ENCODE measurements at regions not wholly inside any gene's neighbourhood (a gene's known extent, or its start where the extent isn't known, plus 50 kb on each side); places are given as distances from the start of the nearest gene placed in this dataset.
"Not testable (repeated sequence)": the region's sequence is repeated elsewhere in the genome, so short reads cannot be mapped to it uniquely, and the experiment has no call there.

DNA sequence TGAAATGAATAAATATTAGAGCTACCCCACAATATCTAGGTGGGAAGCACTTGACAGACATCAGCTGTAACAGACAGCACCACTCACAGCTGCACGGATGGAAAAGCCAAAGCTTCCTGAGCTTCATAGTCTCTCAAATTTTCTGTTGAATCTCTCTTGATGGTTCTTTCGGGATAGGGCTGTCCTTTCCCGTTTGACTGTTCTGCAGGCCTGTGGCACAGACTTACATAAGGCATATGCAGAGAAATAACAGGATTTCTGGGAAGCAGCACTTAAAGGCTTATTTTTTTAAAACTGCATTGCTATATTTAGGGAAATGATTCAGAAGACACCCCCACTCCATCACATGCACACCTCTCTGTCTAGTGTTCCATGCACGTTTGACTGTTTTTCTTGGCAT, 77.5 kb downstream of the ZNF648 start:
- no peak overlapping the region for H3K4me3 ChIP-seq
- TF ChIP-seq, protein P1, sequence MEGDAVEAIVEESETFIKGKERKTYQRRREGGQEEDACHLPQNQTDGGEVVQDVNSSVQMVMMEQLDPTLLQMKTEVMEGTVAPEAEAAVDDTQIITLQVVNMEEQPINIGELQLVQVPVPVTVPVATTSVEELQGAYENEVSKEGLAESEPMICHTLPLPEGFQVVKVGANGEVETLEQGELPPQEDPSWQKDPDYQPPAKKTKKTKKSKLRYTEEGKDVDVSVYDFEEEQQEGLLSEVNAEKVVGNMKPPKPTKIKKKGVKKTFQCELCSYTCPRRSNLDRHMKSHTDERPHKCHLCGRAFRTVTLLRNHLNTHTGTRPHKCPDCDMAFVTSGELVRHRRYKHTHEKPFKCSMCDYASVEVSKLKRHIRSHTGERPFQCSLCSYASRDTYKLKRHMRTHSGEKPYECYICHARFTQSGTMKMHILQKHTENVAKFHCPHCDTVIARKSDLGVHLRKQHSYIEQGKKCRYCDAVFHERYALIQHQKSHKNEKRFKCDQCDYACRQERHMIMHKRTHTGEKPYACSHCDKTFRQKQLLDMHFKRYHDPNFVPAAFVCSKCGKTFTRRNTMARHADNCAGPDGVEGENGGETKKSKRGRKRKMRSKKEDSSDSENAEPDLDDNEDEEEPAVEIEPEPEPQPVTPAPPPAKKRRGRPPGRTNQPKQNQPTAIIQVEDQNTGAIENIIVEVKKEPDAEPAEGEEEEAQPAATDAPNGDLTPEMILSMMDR (IDR thresholded peaks at IDR 0.05) = no peak
- no peak overlapping the region for H3K27ac ChIP-seq
- no peak for DNase-seq (ENCODE audit: low spot score)

DNA sequence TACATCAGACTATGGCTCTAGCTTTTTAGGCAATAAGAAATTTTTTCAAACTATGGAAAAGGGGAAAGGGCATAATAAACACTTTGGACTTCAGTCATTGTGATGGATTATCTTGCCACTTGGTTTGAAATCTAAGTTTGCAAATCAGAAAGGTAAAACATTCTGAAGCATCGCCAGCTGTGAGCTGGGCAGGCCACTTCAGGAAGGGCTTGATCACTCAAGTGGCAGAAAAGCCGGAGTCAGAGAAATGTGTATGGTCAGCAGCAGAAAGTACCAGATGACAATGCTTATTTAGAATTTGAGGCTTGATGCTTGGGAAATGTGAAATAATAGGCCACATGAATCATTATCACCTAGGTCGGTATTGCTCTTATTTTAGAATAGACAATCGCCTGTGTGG, 79.7 kb downstream of the ZNF648 start:
- no peak overlapping the region for H3K4me3 ChIP-seq
- TF ChIP-seq, protein P1 (IDR thresholded peaks at IDR 0.05) = no peak
- no peak for DNase-seq (ENCODE audit: low spot score)
- H3K27ac ChIP-seq = no peak overlapping the region

DNA sequence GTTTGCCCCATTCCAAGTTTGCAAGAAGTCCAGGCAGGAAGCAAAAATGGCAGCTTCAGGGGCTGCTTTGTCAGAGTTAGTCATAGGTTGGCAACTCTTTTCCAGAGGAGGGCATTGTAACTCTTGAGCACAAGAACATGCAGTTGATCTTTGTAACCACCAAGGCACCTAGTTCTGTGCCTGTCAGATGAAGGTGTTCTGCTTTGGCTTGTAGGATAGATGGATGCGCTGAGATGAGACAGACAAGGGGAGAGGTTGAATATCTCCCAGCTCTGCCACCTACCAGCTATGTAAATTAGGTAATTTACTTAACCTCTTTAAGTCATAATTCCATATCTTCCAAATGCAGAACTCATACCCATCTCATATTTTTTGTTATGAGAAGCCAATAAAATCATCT, 89.3 kb downstream of the ZNF648 start:
- no peak for DNase-seq (ENCODE audit: low spot score)
- Histone ChIP-seq H3K27ac (no peak overlapping the region), H3K4me3 (no peak overlapping the region)
- TF ChIP-seq, protein P1 (IDR thresholded peaks at IDR 0.05) = no peak

DNA sequence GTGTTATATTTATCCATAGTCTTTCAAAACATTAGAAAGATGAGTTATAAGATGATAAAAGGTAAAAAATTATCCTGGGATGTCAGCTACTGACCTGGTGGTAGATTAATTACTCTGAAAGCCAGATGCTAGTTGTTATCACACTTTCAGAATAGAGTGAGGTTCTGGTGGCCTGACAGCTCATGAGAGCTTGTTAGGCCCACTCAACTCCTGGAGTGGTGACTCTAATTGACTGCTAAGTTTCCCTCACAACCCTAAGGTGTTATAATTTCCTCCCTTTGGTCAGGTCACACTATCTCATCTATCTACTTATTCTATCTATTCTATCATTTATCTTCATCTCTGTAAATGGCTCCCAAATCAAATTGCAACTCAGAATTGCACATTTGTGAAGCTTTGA, 90.1 kb downstream of the ZNF648 start:
- no peak for DNase-seq (ENCODE audit: low spot score)
- Histone ChIP-seq H3K4me3 (no peak overlapping the region), H3K27ac (no peak overlapping the region)
- TF ChIP-seq, protein P1 (IDR thresholded peaks at IDR 0.05) = no peak

DNA sequence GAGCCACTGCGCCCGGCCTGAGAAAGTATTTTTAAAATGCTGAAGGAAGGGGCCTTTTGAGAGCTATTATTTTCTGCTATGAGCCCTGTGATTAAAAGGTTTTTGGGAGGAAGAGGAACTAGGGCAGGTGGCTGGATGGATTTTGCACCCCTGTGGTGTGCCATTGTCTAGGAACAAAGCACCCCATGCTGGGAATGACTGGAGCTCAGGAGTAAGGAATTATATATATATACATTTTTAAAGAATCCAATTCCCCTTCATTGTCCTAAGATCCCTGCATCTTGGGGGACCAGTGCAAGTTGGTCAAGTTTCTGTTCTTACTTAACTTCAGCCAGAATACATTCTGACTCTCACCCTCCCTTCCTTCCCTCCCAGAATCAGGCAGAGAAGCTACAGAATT, 91.6 kb downstream of the ZNF648 start:
- DNase-seq (ENCODE audit: low spot score) = no peak
- Histone ChIP-seq H3K4me3 (no peak overlapping the region), H3K27ac (no peak overlapping the region)
- TF ChIP-seq, protein P1 (IDR thresholded peaks at IDR 0.05) = no peak

DNA sequence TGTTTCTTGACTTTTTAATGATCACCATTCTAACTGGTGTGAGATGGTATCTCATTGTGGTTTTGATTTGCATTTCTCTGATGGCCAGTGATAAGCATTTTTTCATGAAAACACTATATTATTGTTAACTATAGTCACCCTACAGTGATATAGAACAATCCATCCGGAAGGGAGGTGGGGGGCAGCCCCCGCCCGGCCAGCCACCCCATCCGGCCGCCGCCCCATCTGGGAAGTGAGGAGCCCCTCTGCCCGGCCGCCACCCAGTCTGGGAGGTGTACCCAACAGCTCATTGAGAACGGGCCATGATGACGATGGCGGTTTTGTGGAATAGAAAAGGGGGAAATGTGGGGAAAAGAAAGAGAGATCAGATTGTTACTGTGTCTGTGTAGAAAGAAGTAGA, 106.8 kb downstream of the ZNF648 start:
- not testable (repeated sequence) for H3K4me3 ChIP-seq; DNase-seq (ENCODE audit: low spot score); H3K27ac ChIP-seq

DNA sequence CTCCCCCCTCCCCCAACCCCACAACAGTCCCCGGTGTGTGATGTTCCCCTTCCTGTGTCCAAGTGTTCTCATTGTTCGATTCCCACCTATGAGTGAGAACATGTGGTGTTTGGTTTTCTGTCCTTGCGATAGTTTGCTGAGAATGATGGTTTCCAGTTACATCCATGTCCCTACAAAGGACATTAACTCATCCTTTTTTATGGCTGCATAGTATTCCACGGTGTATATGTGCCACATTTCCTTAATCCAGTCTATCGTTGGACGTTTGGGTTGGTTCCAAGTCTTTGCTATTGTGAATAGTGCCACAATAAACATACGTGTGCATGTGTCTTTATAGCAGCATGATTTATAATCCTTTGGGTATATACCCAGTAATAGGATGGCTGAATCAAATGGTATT, 107.3 kb downstream of the ZNF648 start:
- H3K27ac ChIP-seq; H3K4me3 ChIP-seq; DNase-seq (ENCODE audit: low spot score): not testable (repeated sequence)

DNA sequence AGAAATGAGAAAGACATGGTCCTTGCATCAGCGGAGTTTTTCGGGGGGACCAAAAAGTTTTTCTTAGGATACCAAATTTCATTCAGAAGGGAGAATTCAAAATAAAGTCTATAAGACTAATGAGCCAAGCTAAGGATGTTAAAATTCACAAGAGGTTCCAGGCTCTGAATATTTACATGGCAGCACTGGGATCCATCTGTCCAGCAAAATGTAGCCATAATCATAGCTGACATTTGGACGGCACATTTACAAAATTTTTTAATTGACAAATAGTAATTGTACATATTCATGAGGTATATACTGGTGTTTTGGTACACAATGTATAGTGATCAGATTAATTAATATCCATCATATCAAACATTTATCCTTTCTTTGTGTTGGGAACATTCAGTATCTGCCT, 107.9 kb downstream of the ZNF648 start:
- TF ChIP-seq, protein P1 (IDR thresholded peaks at IDR 0.05) = no peak
- Histone ChIP-seq H3K27ac (no peak overlapping the region), H3K4me3 (no peak overlapping the region)
- DNase-seq (ENCODE audit: low spot score) = no peak

Data from coronary artery (tissue), 2 donors.